PC-9 (cell line): ENCODE measurements at regions not wholly inside any gene's neighbourhood (a gene's known extent, or its start where the extent isn't known, plus 50 kb on each side); places are given as distances from the start of the nearest gene placed in this dataset.
"Not testable (repeated sequence)": the region's sequence is repeated elsewhere in the genome, so short reads cannot be mapped to it uniquely, and the experiment has no call there.

Experiments
- BruUV-seq: library from RNA; stranded (reverse); fragments of 400-500 nt; replicated peaks from 2 replicates; lab custom pipeline; 2021; lab: Mats Ljungman, UMichigan
- CTCF ChIA-PET: fragments of 300-600 bp; sonication (Branson Sonifier 250); formaldehyde crosslinking; loops from one replicate; lab custom pipeline; 2022; ENCODE audit warnings: antibody characterized with exemption; lab: Charles Lee
- POLR2A ChIA-PET: fragments of 300-600 bp; sonication (Branson Sonifier 250); formaldehyde crosslinking; loops from one replicate; lab custom pipeline; 2022; ENCODE audit warnings: antibody characterized with exemption; ENCODE audit not compliant: unreplicated experiment; lab: Charles Lee
- DNase-seq, 2 experiments: peaks; one replicate each; pipeline versions ENCODE4 v3.0.0 to v3.0.0-alpha.2; 2015 to 2022; ENCODE audit warnings: mixed read lengths in 1 of 2
- H2AFZ ChIP-seq: fragments of 200-600 bp; sonication (generic); 2 replicates; pipeline ENCODE4 v1.8.1; 2017; ENCODE audit warnings: antibody characterized with exemption
- H3F3A ChIP-seq: fragments of 200-600 bp; sonication (generic); 2 replicates; pipeline ENCODE4 v1.8.1; 2017; ENCODE audit warnings: antibody characterized with exemption, mild to moderate bottlenecking, low read depth; ENCODE audit not compliant: insufficient read depth
- H3K27ac ChIP-seq: fragments of 200-600 bp; sonication (generic); 2 replicates; pipeline ENCODE4 v1.6.1; 2016; ENCODE audit warnings: mixed run types
- H3K27me3 ChIP-seq: fragments of 200-600 bp; sonication (generic); 2 replicates; pipeline ENCODE4 v1.6.1; 2016; ENCODE audit warnings: low read depth, mixed run types; ENCODE audit not compliant: insufficient read depth
- H3K36me3 ChIP-seq: fragments of 200-600 bp; sonication (generic); 2 replicates; pipeline ENCODE4 v1.6.1; 2016; ENCODE audit warnings: low read depth, mixed run types
- H3K4me1 ChIP-seq: fragments of 200-600 bp; sonication (generic); replicated peaks from 2 replicates; pipeline ENCODE4 v1.6.1; 2016; ENCODE audit warnings: mixed run types; ENCODE audit not compliant: insufficient read depth
- H3K4me2 ChIP-seq: fragments of 200-600 bp; sonication (generic); 2 replicates; pipeline ENCODE4 v1.6.1; 2017; ENCODE audit warnings: mixed run types
- H3K4me3 ChIP-seq: fragments of 200-600 bp; sonication (generic); 2 replicates; pipeline ENCODE4 v1.6.1; 2016; ENCODE audit warnings: mixed run types
- H3K79me2 ChIP-seq: fragments of 200-600 bp; sonication (generic); 2 replicates; pipeline ENCODE4 v1.6.1; 2017; ENCODE audit warnings: low read depth, mixed run types
- H3K9me2 ChIP-seq: fragments of 200-600 bp; sonication (generic); 2 replicates; pipeline ENCODE4 v1.8.1; 2017; ENCODE audit warnings: mild to moderate bottlenecking; ENCODE audit not compliant: insufficient read depth
- H3K9me3 ChIP-seq: fragments of 200-600 bp; sonication (generic); 2 replicates; pipeline ENCODE4 v1.8.1; 2016; ENCODE audit warnings: low read depth; ENCODE audit not compliant: insufficient read depth
- H4K20me1 ChIP-seq: fragments of 200-600 bp; sonication (generic); 2 replicates; pipeline ENCODE4 v1.8.1; 2017; ENCODE audit not compliant: insufficient read depth
- CTCF ChIP-seq: fragments of 200-600 bp; sonication (generic); conservative IDR thresholded peaks from 2 replicates; pipeline ENCODE4 v1.6.1; 2017; ENCODE audit warnings: mixed run types, antibody characterized with exemption, mild to moderate bottlenecking, moderate library complexity
- EZH2 ChIP-seq: fragments of 200-600 bp; sonication (generic); IDR thresholded peaks from 2 replicates; pipeline ENCODE4 v1.8.0; 2017; ENCODE audit warnings: antibody characterized with exemption, low read depth
- intact Hi-C: fragments of 100-400 bp; cut with micrococcal nuclease; formaldehyde crosslinking; loops from one replicate; pipeline ENCODE4 v1.10.0; 2022; ENCODE audit not compliant: unreplicated experiment

- H3K36me3 ChIP-seq: no peaks in the 10 kb centered on the region
- H3K4me3 ChIP-seq: no peak overlapping the region
- no peak overlapping the region for H3K27ac ChIP-seq
- ChIA-PET POLR2A (no interaction called here), CTCF (no interaction called here)
- H3K9me2 ChIP-seq: no peaks in the 10 kb centered on the region
- peaks cover 25% of the 10 kb centered on the region for H3F3A ChIP-seq
- H4K20me1 ChIP-seq: no peaks in the 10 kb centered on the region
- H3K9me3 ChIP-seq: no peaks in the 10 kb centered on the region
- peaks cover 39% of the 10 kb centered on the region for H3K4me1 ChIP-seq
- BruUV-seq: no TSS peak
- DNase-seq: no peak
- intact Hi-C loops: no loop called here
- no peak overlapping the region for H2AFZ ChIP-seq
- TF ChIP-seq EZH2: no peak
- TF ChIP-seq CTCF: no peak
- H3K4me2 ChIP-seq: no peak overlapping the region
- H3K79me2 ChIP-seq: no peaks in the 10 kb centered on the region
- no peaks in the 10 kb centered on the region for H3K27me3 ChIP-seq
These were observed 67.3 kb upstream of the HOXC13 start for GRCh38 chr12:53871367-53871766.

- BruUV-seq: no TSS peak
- H3K9me2 ChIP-seq: no peaks in the 10 kb centered on the region
- H3K36me3 ChIP-seq: no peaks in the 10 kb centered on the region
- DNase-seq: no peak
- TF ChIP-seq CTCF (no peak), EZH2 (no peak)
- H2AFZ ChIP-seq: no peak overlapping the region
- no peaks in the 10 kb centered on the region for H3K9me3 ChIP-seq
- intact Hi-C loops: no loop called here
- H3F3A ChIP-seq: peaks cover 21% of the 10 kb centered on the region
- ChIA-PET POLR2A (no interaction called here), CTCF (no interaction called here)
- H3K4me2 ChIP-seq: no peak overlapping the region
- H3K27me3 ChIP-seq: no peaks in the 10 kb centered on the region
- no peak overlapping the region for H3K27ac ChIP-seq
- no peaks in the 10 kb centered on the region for H4K20me1 ChIP-seq
- H3K79me2 ChIP-seq: no peaks in the 10 kb centered on the region
- H3K4me1 ChIP-seq: peaks cover 31% of the 10 kb centered on the region
- no peak overlapping the region for H3K4me3 ChIP-seq
These were observed 66.3 kb upstream of the HOXC13 start for GRCh38 chr12:53872367-53872766.

GRCh38 chr12:53877961-53878360 lies 60.7 kb upstream of the HOXC13 start:
- H3K9me2 ChIP-seq, H3K79me2 ChIP-seq, H3K9me3 ChIP-seq, H3K4me2 ChIP-seq, H3K36me3 ChIP-seq, DNase-seq, CTCF ChIA-PET, H4K20me1 ChIP-seq, POLR2A ChIA-PET, H3K27ac ChIP-seq, BruUV-seq, H2AFZ ChIP-seq, H3K4me1 ChIP-seq, H3F3A ChIP-seq, H3K27me3 ChIP-seq, H3K4me3 ChIP-seq, intact Hi-C loops: not testable (repeated sequence)

- Histone ChIP-seq H3K36me3 (no peaks in the 10 kb centered on the region), H3K4me1 (no peaks in the 10 kb centered on the region), H3K79me2 (no peaks in the 10 kb centered on the region), H3K27me3 (no peaks in the 10 kb centered on the region), H3K27ac (no peak overlapping the region), H2AFZ (no peak overlapping the region), H3K4me3 (no peak overlapping the region), H3K9me3 (no peaks in the 10 kb centered on the region), H3K4me2 (no peak overlapping the region), H3K9me2 (no peaks in the 10 kb centered on the region; the same call in 1 of the 2 replicates), H4K20me1 (no peaks in the 10 kb centered on the region), H3F3A (no peaks in the 10 kb centered on the region)
- ChIA-PET CTCF (no interaction called here), POLR2A (no interaction called here)
- intact Hi-C loops: loop anchor here (5.0 kb wide), 1 partner anchor 35 kb away; no protein-coding TSS in a partner anchor
- no TSS peak for BruUV-seq
- TF ChIP-seq CTCF (no peak), EZH2 (no peak)
- no peak for DNase-seq
These were observed 51.6 kb upstream of the HOXC13 start for GRCh38 chr12:53887006-53887405.
